HEK293 (cell line): ENCODE measurements at regions not wholly inside any gene's neighbourhood (a gene's known extent, or its start where the extent isn't known, plus 50 kb on each side); places are given as distances from the start of the nearest gene placed in this dataset.

ENCODE experiments used
- CTCF ChIA-PET: fragments of 350-600 bp; formaldehyde crosslinking; extraction: SDS; loops from one replicate; lab custom pipeline; 2021; ENCODE audit warnings: antibody characterized with exemption; lab: Yijun Ruan, JAX
- POLR2A ChIA-PET: fragments of 300-600 bp; formaldehyde crosslinking; extraction: SDS; loops from one replicate; lab custom pipeline; 2020; ENCODE audit warnings: antibody characterized with exemption, inconsistent platforms; lab: Yijun Ruan, JAX
- H3K27ac ChIP-seq: fragments of 200-500 bp; sonication (Bioruptor generic); 2 replicates; pipeline ENCODE4 v1.5.1; 2014; ENCODE audit warnings: low read depth, low read length, control low read depth, inconsistent platforms; ENCODE audit errors: extremely low read depth
- H3K36me3 ChIP-seq, 2 experiments: fragments of 200-500 bp in 1 of 2; sonication (Bioruptor generic) in 1 of 2; 1 replicate in 1 of 2; 2 replicates in 1 of 2; pipeline ENCODE4 v1.5.1; 2014 to 2017; ENCODE audit warnings: inconsistent platforms in 2 of 2, low read length in 2 of 2; ENCODE audit not compliant: control insufficient read depth in 2 of 2, insufficient read depth in 1 of 2
- H3K4me1 ChIP-seq: fragments of 200-500 bp; sonication (Bioruptor generic); 2 replicates; pipeline ENCODE4 v1.5.1; 2014; ENCODE audit warnings: mild to moderate bottlenecking, low read length, inconsistent platforms; ENCODE audit not compliant: control insufficient read depth, insufficient read depth
- H3K4me3 ChIP-seq: 2 replicates; pipeline ENCODE4 v1.5.1; 2011; ENCODE audit warnings: low read depth, mild to moderate bottlenecking, control low read depth, low read length, moderate library complexity
- H3K9me3 ChIP-seq: fragments of 200-500 bp; sonication (Bioruptor generic); 2 replicates; pipeline ENCODE4 v1.5.1; 2014; ENCODE audit warnings: low read depth, low read length, inconsistent platforms; ENCODE audit not compliant: control insufficient read depth, insufficient read depth
- ELK4 ChIP-seq: IDR thresholded peaks from 2 replicates; pipeline ENCODE4 v1.6.1; 2011; ENCODE audit warnings: mild to moderate bottlenecking, low read depth, low read length, borderline replicate concordance
- FEZF1 ChIP-seq: fragments of 450-650 bp; formaldehyde crosslinking; IDR thresholded peaks from 2 replicates; pipeline ENCODE4 v1.5.1; 2016; ENCODE audit warnings: missing biosample characterization, missing genetic modification characterization
- GLIS1 ChIP-seq: fragments of 450-650 bp; formaldehyde crosslinking; IDR thresholded peaks from 2 replicates; pipeline ENCODE4 v1.5.1; 2016; ENCODE audit warnings: missing biosample characterization, missing genetic modification characterization
- GLIS2 ChIP-seq: fragments of 450-650 bp; formaldehyde crosslinking; IDR thresholded peaks from 2 replicates; pipeline ENCODE4 v1.5.1; 2016; ENCODE audit warnings: missing biosample characterization, missing genetic modification characterization
- HOXD13 ChIP-seq: sonication (generic); formaldehyde crosslinking; IDR thresholded peaks from 2 replicates; pipeline ENCODE4 v1.8.0; 2022; ENCODE audit warnings: missing genetic modification reagents, borderline replicate concordance
- KLF10 ChIP-seq: fragments of 450-650 bp; IDR thresholded peaks from 2 replicates; pipeline ENCODE4 v1.5.1; 2018; ENCODE audit warnings: missing biosample characterization, mild to moderate bottlenecking, missing genetic modification characterization
- OSR2 ChIP-seq: fragments of 450-650 bp; formaldehyde crosslinking; IDR thresholded peaks from 2 replicates; pipeline ENCODE4 v1.5.1; 2016; ENCODE audit warnings: missing biosample characterization, missing genetic modification characterization
- PATZ1 ChIP-seq: fragments of 450-650 bp; formaldehyde crosslinking; IDR thresholded peaks from 2 replicates; pipeline ENCODE4 v1.5.1; 2016; ENCODE audit warnings: missing biosample characterization, missing genetic modification characterization
- RBAK ChIP-seq: fragments of 450-650 bp; formaldehyde crosslinking; IDR thresholded peaks from 2 replicates; pipeline ENCODE4 v1.5.1; 2016; ENCODE audit warnings: missing biosample characterization, missing genetic modification characterization
- SETDB1 ChIP-seq: IDR thresholded peaks from one replicate; pipeline ENCODE4 v1.6.1; 2017; ENCODE audit warnings: mild to moderate bottlenecking, low read length, moderate library complexity, mixed read lengths; ENCODE audit not compliant: insufficient read length
- YY1 ChIP-seq: fragments of 450-650 bp; formaldehyde crosslinking; IDR thresholded peaks from 2 replicates; pipeline ENCODE4 v1.5.1; 2018; ENCODE audit warnings: missing biosample characterization, missing genetic modification characterization
- ZBTB17 ChIP-seq: fragments of 450-650 bp; formaldehyde crosslinking; IDR thresholded peaks from 2 replicates; pipeline ENCODE4 v1.5.1; 2016; ENCODE audit warnings: missing biosample characterization, missing genetic modification characterization
- ZBTB44 ChIP-seq: fragments of 450-650 bp; IDR thresholded peaks from 2 replicates; pipeline ENCODE4 v1.5.1; 2018; ENCODE audit warnings: missing biosample characterization, mild to moderate bottlenecking, missing genetic modification characterization
- ZBTB7A ChIP-seq: fragments of 450-650 bp; formaldehyde crosslinking; IDR thresholded peaks from 2 replicates; pipeline ENCODE4 v1.5.1; 2016; ENCODE audit warnings: low read depth, missing biosample characterization, missing genetic modification characterization
- ZFP69B ChIP-seq: fragments of 450-650 bp; formaldehyde crosslinking; IDR thresholded peaks from 2 replicates; pipeline ENCODE4 v1.5.1; 2016; ENCODE audit warnings: missing biosample characterization, missing genetic modification characterization
- ZNF16 ChIP-seq: fragments of 450-650 bp; formaldehyde crosslinking; IDR thresholded peaks from 2 replicates; pipeline ENCODE4 v1.5.1; 2016; ENCODE audit warnings: low read depth, missing biosample characterization, missing genetic modification characterization
- ZNF311 ChIP-seq: fragments of 450-650 bp; formaldehyde crosslinking; IDR thresholded peaks from 2 replicates; pipeline ENCODE4 v1.5.1; 2017; ENCODE audit warnings: missing biosample characterization, missing genetic modification characterization, borderline replicate concordance
- ZNF350 ChIP-seq: fragments of 450-650 bp; formaldehyde crosslinking; IDR thresholded peaks from 2 replicates; pipeline ENCODE4 v1.5.0; 2017; ENCODE audit warnings: missing biosample characterization, mild to moderate bottlenecking, missing genetic modification characterization
- ZNF48 ChIP-seq: fragments of 450-650 bp; formaldehyde crosslinking; IDR thresholded peaks from 2 replicates; pipeline ENCODE4 v1.5.1; 2016; ENCODE audit warnings: missing biosample characterization, missing genetic modification characterization
- ZNF514 ChIP-seq: fragments of 450-650 bp; formaldehyde crosslinking; IDR thresholded peaks from 2 replicates; pipeline ENCODE4 v1.5.1; 2016; ENCODE audit warnings: missing biosample characterization, missing genetic modification characterization
- ZNF561 ChIP-seq: fragments of 450-650 bp; IDR thresholded peaks from 2 replicates; pipeline ENCODE4 v1.5.1; 2018; ENCODE audit warnings: missing biosample characterization, missing genetic modification characterization, borderline replicate concordance
- ZNF623 ChIP-seq: fragments of 450-650 bp; formaldehyde crosslinking; IDR thresholded peaks from 2 replicates; pipeline ENCODE4 v1.5.1; 2016; ENCODE audit warnings: missing biosample characterization, missing genetic modification characterization
- ZNF645 ChIP-seq: fragments of 450-650 bp; formaldehyde crosslinking; IDR thresholded peaks from 2 replicates; pipeline ENCODE4; 2016; ENCODE audit warnings: missing biosample characterization, missing genetic modification characterization
- ZNF658 ChIP-seq: fragments of 450-650 bp; formaldehyde crosslinking; IDR thresholded peaks from 2 replicates; pipeline ENCODE4; 2016; ENCODE audit warnings: missing biosample characterization, missing genetic modification characterization
- ZNF660 ChIP-seq: fragments of 450-650 bp; IDR thresholded peaks from 2 replicates; pipeline ENCODE4 v1.5.1; 2018; ENCODE audit warnings: missing biosample characterization, mild to moderate bottlenecking, missing genetic modification characterization
- ZNF670 ChIP-seq: fragments of 450-650 bp; formaldehyde crosslinking; IDR thresholded peaks from 2 replicates; pipeline ENCODE4 v1.5.1; 2016; ENCODE audit warnings: missing biosample characterization, missing genetic modification characterization, low read depth
- ZNF791 ChIP-seq: fragments of 450-650 bp; formaldehyde crosslinking; IDR thresholded peaks from 2 replicates; pipeline ENCODE4 v1.5.1; 2016; ENCODE audit warnings: missing biosample characterization, missing genetic modification characterization
- ZNF792 ChIP-seq: fragments of 450-650 bp; formaldehyde crosslinking; IDR thresholded peaks from 2 replicates; pipeline ENCODE4 v1.5.1; 2016; ENCODE audit warnings: missing biosample characterization, missing genetic modification characterization
- ZSCAN16 ChIP-seq: fragments of 450-650 bp; formaldehyde crosslinking; IDR thresholded peaks from 2 replicates; pipeline ENCODE4 v1.5.1; 2016; ENCODE audit warnings: missing biosample characterization, missing genetic modification characterization
- ZSCAN4 ChIP-seq: fragments of 450-650 bp; formaldehyde crosslinking; IDR thresholded peaks from 2 replicates; pipeline ENCODE4 v1.5.1; 2017; ENCODE audit warnings: missing biosample characterization, missing genetic modification characterization
- ZXDB ChIP-seq: fragments of 450-650 bp; formaldehyde crosslinking; IDR thresholded peaks from 2 replicates; pipeline ENCODE4 v1.5.1; 2016; ENCODE audit warnings: missing biosample characterization, missing genetic modification characterization

- TF ChIP-seq OSR2 (tag by site-specific recombination) = no peak
- no peak for TF ChIP-seq YY1 (tag by site-specific recombination)
- TF ChIP-seq ZNF623 (tag by site-specific recombination) = no peak
- no peak for TF ChIP-seq ZBTB44
- TF ChIP-seq ZSCAN16 (tag by site-specific recombination) = no peak
- no peak for TF ChIP-seq SETDB1
- TF ChIP-seq ZNF561 (tag by site-specific recombination) = no peak
- TF ChIP-seq ZNF311 = no peak
- no peak for TF ChIP-seq ZNF660 (tag by site-specific recombination)
- TF ChIP-seq ZBTB17 = no peak
- no peak for TF ChIP-seq ZNF791 (tag by site-specific recombination)
- TF ChIP-seq GLIS1 (tag by site-specific recombination) = no peak
- TF ChIP-seq ZFP69B (tag by site-specific recombination) = no peak
- TF ChIP-seq HOXD13 (CRISPR knock-in tag) = no peak
- no peak for TF ChIP-seq ZNF16 (tag by site-specific recombination)
- TF ChIP-seq ZNF350 = no peak
- TF ChIP-seq KLF10 (tag by site-specific recombination) = no peak
- TF ChIP-seq ZNF670 (tag by site-specific recombination) = no peak
- POLR2A ChIA-PET = no interaction called here
- H3K36me3 ChIP-seq = no peaks in the 10 kb centered on the region
- no peak overlapping the region for H3K27ac ChIP-seq
- CTCF ChIA-PET = no interaction called here
- no peaks in the 10 kb centered on the region for H3K4me1 ChIP-seq
- no peaks in the 10 kb centered on the region for H3K9me3 ChIP-seq
- H3K4me3 ChIP-seq = no peak overlapping the region
These were observed 179.2 kb upstream of the KHDRBS2 start for GRCh38 chr6:62465206-62465605.

- Histone ChIP-seq H3K9me3 (no peaks in the 10 kb centered on the region), H3K27ac (no peak overlapping the region), H3K4me1 (no peaks in the 10 kb centered on the region), H3K36me3 (no peaks in the 10 kb centered on the region), H3K4me3 (no peak overlapping the region)
- ChIA-PET POLR2A (no interaction called here), CTCF (no interaction called here)
- TF ChIP-seq ZXDB (tag by site-specific recombination) = no peak
- TF ChIP-seq ZBTB7A (tag by site-specific recombination) = no peak
- no peak for TF ChIP-seq ZNF658
- no peak for TF ChIP-seq ZNF514 (tag by site-specific recombination)
- no peak for TF ChIP-seq GLIS2 (tag by site-specific recombination)
- TF ChIP-seq ZNF48 (tag by site-specific recombination) = no peak
- TF ChIP-seq ZSCAN4 (tag by site-specific recombination) = no peak
- TF ChIP-seq ZNF792 (tag by site-specific recombination) = no peak
- TF ChIP-seq RBAK = no peak
- TF ChIP-seq ZNF623 (tag by site-specific recombination) = no peak
- no peak for TF ChIP-seq PATZ1 (tag by site-specific recombination)
- no peak for TF ChIP-seq ZNF645 (tag by site-specific recombination)
- no peak for TF ChIP-seq ELK4
- TF ChIP-seq YY1 (tag by site-specific recombination) = no peak
- TF ChIP-seq FEZF1 (tag by site-specific recombination) = no peak
These were observed 166.6 kb upstream of the KHDRBS2 start for GRCh38 chr6:62452586-62452985.
